Keratinocyte (primary cell): ENCODE measurements at regions not wholly inside any gene's neighbourhood (a gene's known extent, or its start where the extent isn't known, plus 50 kb on each side); places are given as distances from the start of the nearest gene placed in this dataset.

ENCODE experiments used
- DNase-seq: peaks from one replicate; pipeline ENCODE4 v3.0.0-alpha.2; 2011; ENCODE audit warnings: low read depth, missing footprints, low spot score
- FAIRE-seq: peaks from 2 replicates; lab custom pipeline; 2011; peaks lifted over from hg19 to GRCh38; lab: Jason Lieb, UNC
- H2AFZ ChIP-seq: 2 replicates; pipeline ENCODE4 v1.6.0; 2012; ENCODE audit warnings: low read length, control low read depth, inconsistent platforms; ENCODE audit not compliant: control insufficient read depth
- H3K27ac ChIP-seq: 2 replicates; pipeline ENCODE4 v1.5.1; 2011; ENCODE audit warnings: low read length; ENCODE audit not compliant: control insufficient read depth, insufficient read depth
- H3K27me3 ChIP-seq: 3 replicates; pipeline ENCODE4 v1.6.0; 2011; ENCODE audit warnings: low read length; ENCODE audit not compliant: control insufficient read depth, insufficient read depth; ENCODE audit errors: extremely low read depth
- H3K36me3 ChIP-seq, 2 experiments: 2 replicates in 1 of 2; 3 replicates in 1 of 2; pipeline ENCODE4 v1.5.1; 2011; ENCODE audit warnings: low read length in 2 of 2, mild to moderate bottlenecking in 1 of 2; ENCODE audit not compliant: control insufficient read depth in 2 of 2, insufficient read depth in 2 of 2; ENCODE audit errors: extremely low read depth in 1 of 2
- H3K4me1 ChIP-seq: 3 replicates; pipeline ENCODE4 v1.5.1; 2011; ENCODE audit warnings: low read length; ENCODE audit not compliant: control insufficient read depth, insufficient read depth; ENCODE audit errors: extremely low read depth
- H3K4me2 ChIP-seq: 3 replicates; pipeline ENCODE4 v1.6.0; 2011; ENCODE audit warnings: low read depth, low read length; ENCODE audit not compliant: control insufficient read depth, insufficient read depth; ENCODE audit errors: extremely low read depth
- H3K4me3 ChIP-seq, 3 experiments: fragments of 200-600 bp in 1 of 3; sonication (generic) in 1 of 3; 2 replicates in 2 of 3; 3 replicates in 1 of 3; pipeline ENCODE4 v1.5.1; 2011 to 2016; ENCODE audit warnings: low read length in 3 of 3, mild to moderate bottlenecking in 3 of 3, control low read depth in 2 of 3, inconsistent platforms in 1 of 3, low read depth in 1 of 3, mixed read lengths in 1 of 3, mixed run types in 1 of 3, moderate library complexity in 1 of 3; ENCODE audit not compliant: control insufficient read depth in 2 of 3, insufficient read depth in 2 of 3; ENCODE audit errors: extremely low read depth in 1 of 3
- H3K79me2 ChIP-seq: 2 replicates; pipeline ENCODE4 v1.6.0; 2012; ENCODE audit warnings: low read length; ENCODE audit not compliant: control insufficient read depth, insufficient read depth
- H3K9ac ChIP-seq: 3 replicates; pipeline ENCODE4 v1.6.0; 2011; ENCODE audit warnings: low read length; ENCODE audit not compliant: control insufficient read depth, insufficient read depth; ENCODE audit errors: extremely low read depth
- H3K9me1 ChIP-seq: 3 replicates; pipeline ENCODE4 v1.6.0; 2011; ENCODE audit warnings: low read length; ENCODE audit not compliant: control insufficient read depth, insufficient read depth; ENCODE audit errors: extremely low read depth
- H3K9me3 ChIP-seq: 2 replicates; pipeline ENCODE4 v1.5.1; 2012; ENCODE audit warnings: low read depth, low read length; ENCODE audit not compliant: control insufficient read depth
- H4K20me1 ChIP-seq: 3 replicates; pipeline ENCODE4 v1.6.0; 2011; ENCODE audit warnings: low read length; ENCODE audit not compliant: control insufficient read depth, insufficient read depth; ENCODE audit errors: extremely low read depth
- EZH2 ChIP-seq: IDR thresholded peaks from one replicate; pipeline ENCODE4 v1.6.1; 2012; ENCODE audit warnings: inconsistent platforms, mild to moderate bottlenecking, low read length, moderate library complexity
- dilution Hi-C: fragments of 300-500 bp; cut with MboI; formaldehyde crosslinking; loops from one replicate; pipeline ENCODE4 v1.7.0; 2020; ENCODE audit warnings: low sequenced_read_pairs; ENCODE audit not compliant: extremely low pct_ligation_motif_present
- TF ChIP-seq, protein P1 (sequence below), 3 experiments: IDR thresholded peaks in 1 of 3; conservative IDR thresholded peaks in 1 of 3; optimal IDR thresholded peaks in 1 of 3; 2 replicates in 2 of 3; 3 replicates in 1 of 3; pipeline versions ENCODE3 to v1.5.1; 2011; ENCODE audit warnings: low read length in 3 of 3, mild to moderate bottlenecking in 3 of 3, moderate library complexity in 2 of 3, control low read depth in 1 of 3, inconsistent platforms in 1 of 3; ENCODE audit not compliant: insufficient read depth in 2 of 3; ENCODE audit errors: extremely low read depth in 1 of 3

DNA sequence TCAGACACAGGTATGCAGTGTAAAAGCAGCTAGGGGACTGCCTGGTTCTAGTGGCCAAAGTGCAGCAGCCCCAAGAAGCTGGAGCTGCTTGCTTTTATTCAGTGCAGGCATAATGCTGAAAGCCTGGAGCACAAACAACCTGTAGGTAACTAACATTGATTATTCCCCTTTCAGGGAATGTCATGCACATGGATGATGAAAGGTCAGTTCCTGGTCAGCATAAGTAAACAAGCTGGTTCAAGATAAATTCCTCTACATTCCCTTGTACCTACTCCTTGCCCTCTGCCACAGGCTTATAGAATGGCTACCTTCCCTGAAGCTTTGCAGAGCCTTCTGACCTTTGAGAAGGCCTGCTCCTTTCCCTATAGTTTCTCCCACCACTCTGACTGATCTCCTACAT lies 1318.5 kb upstream of the ADGRL3 start:
- DNase-seq (no peak), FAIRE-seq (no peak)
- H3K27ac ChIP-seq, result no peak overlapping the region
- H3K4me3 ChIP-seq, result no peak overlapping the region
- no peaks in the 10 kb centered on the region for H3K27me3 ChIP-seq
- TF ChIP-seq EZH2, result no peak
- TF ChIP-seq, protein P1, sequence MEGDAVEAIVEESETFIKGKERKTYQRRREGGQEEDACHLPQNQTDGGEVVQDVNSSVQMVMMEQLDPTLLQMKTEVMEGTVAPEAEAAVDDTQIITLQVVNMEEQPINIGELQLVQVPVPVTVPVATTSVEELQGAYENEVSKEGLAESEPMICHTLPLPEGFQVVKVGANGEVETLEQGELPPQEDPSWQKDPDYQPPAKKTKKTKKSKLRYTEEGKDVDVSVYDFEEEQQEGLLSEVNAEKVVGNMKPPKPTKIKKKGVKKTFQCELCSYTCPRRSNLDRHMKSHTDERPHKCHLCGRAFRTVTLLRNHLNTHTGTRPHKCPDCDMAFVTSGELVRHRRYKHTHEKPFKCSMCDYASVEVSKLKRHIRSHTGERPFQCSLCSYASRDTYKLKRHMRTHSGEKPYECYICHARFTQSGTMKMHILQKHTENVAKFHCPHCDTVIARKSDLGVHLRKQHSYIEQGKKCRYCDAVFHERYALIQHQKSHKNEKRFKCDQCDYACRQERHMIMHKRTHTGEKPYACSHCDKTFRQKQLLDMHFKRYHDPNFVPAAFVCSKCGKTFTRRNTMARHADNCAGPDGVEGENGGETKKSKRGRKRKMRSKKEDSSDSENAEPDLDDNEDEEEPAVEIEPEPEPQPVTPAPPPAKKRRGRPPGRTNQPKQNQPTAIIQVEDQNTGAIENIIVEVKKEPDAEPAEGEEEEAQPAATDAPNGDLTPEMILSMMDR (optimal IDR thresholded peaks at IDR 0.05 in 1 of 3, IDR thresholded peaks at IDR 0.05 in 1 of 3, conservative IDR thresholded peaks at IDR 0.05 in 1 of 3; ENCODE audit: extremely low read depth in 1 of 3, insufficient read depth in 2 of 3, low read length in 3 of 3), result no peak
- H2AFZ ChIP-seq, result no peak overlapping the region
- no peaks in the 10 kb centered on the region for H3K9me1 ChIP-seq
- H3K4me2 ChIP-seq, result no peak overlapping the region
- no peaks in the 10 kb centered on the region for H3K79me2 ChIP-seq
- H3K9me3 ChIP-seq, result no peaks in the 10 kb centered on the region
- no peak overlapping the region for H3K9ac ChIP-seq
- dilution Hi-C loops, result no loop called here
- H4K20me1 ChIP-seq, result no peaks in the 10 kb centered on the region
- no peaks in the 10 kb centered on the region for H3K36me3 ChIP-seq
- no peaks in the 10 kb centered on the region for H3K4me1 ChIP-seq

DNA sequence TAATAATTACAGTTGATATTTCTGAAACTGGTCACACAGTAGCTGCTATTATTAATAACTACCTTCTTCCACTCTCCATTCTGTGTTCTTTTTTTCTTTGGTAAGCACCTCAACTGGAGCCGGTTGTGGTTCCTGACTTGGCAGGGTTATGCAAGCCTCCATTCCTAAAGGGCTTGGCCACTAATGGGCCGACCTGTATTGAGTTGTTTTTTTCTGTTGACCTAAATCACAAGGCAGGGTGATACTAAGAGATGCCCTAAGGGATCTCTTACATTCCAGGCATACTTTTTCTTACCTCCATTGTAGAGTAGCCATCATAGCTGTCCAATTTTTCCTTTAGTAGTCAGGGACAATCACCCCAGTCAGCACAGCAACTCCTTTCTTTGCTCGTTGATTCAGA lies 1295.8 kb upstream of the ADGRL3 start:
- DNase-seq (peak; percentile 13), FAIRE-seq (no peak)
- Histone ChIP-seq H3K4me3 (no peak overlapping the region), H2AFZ (no peak overlapping the region), H4K20me1 (no peaks in the 10 kb centered on the region), H3K27me3 (no peaks in the 10 kb centered on the region), H3K9me3 (no peaks in the 10 kb centered on the region), H3K36me3 (no peaks in the 10 kb centered on the region), H3K79me2 (no peaks in the 10 kb centered on the region), H3K9ac (no peak overlapping the region), H3K4me1 (peaks cover 8% of the 10 kb centered on the region), H3K9me1 (no peaks in the 10 kb centered on the region), H3K27ac (no peak overlapping the region), H3K4me2 (no peak overlapping the region)
- TF ChIP-seq, protein P1 (optimal IDR thresholded peaks at IDR 0.05 in 1 of 3, IDR thresholded peaks at IDR 0.05 in 1 of 3, conservative IDR thresholded peaks at IDR 0.05 in 1 of 3; ENCODE audit: extremely low read depth in 1 of 3, insufficient read depth in 2 of 3, low read length in 3 of 3), result no peak
- TF ChIP-seq EZH2, result no peak
- dilution Hi-C loops, result no loop called here
